PC-9 (cell line): ENCODE measurements at regions not wholly inside any gene's neighbourhood (a gene's known extent, or its start where the extent isn't known, plus 50 kb on each side); places are given as distances from the start of the nearest gene placed in this dataset.

ENCODE experiments used
- BruUV-seq: library from RNA; stranded (reverse); fragments of 400-500 nt; replicated peaks from 2 replicates; lab custom pipeline; 2021; lab: Mats Ljungman, UMichigan
- CTCF ChIA-PET: fragments of 300-600 bp; sonication (Branson Sonifier 250); formaldehyde crosslinking; loops from one replicate; lab custom pipeline; 2022; ENCODE audit warnings: antibody characterized with exemption; lab: Charles Lee
- POLR2A ChIA-PET: fragments of 300-600 bp; sonication (Branson Sonifier 250); formaldehyde crosslinking; loops from one replicate; lab custom pipeline; 2022; ENCODE audit warnings: antibody characterized with exemption; ENCODE audit not compliant: unreplicated experiment; lab: Charles Lee
- DNase-seq, 2 experiments: peaks; one replicate each; pipeline versions ENCODE4 v3.0.0 to v3.0.0-alpha.2; 2015 to 2022; ENCODE audit warnings: mixed read lengths in 1 of 2
- H2AFZ ChIP-seq: fragments of 200-600 bp; sonication (generic); 2 replicates; pipeline ENCODE4 v1.8.1; 2017; ENCODE audit warnings: antibody characterized with exemption
- H3F3A ChIP-seq: fragments of 200-600 bp; sonication (generic); 2 replicates; pipeline ENCODE4 v1.8.1; 2017; ENCODE audit warnings: antibody characterized with exemption, mild to moderate bottlenecking, low read depth; ENCODE audit not compliant: insufficient read depth
- H3K27ac ChIP-seq: fragments of 200-600 bp; sonication (generic); 2 replicates; pipeline ENCODE4 v1.6.1; 2016; ENCODE audit warnings: mixed run types
- H3K27me3 ChIP-seq: fragments of 200-600 bp; sonication (generic); 2 replicates; pipeline ENCODE4 v1.6.1; 2016; ENCODE audit warnings: low read depth, mixed run types; ENCODE audit not compliant: insufficient read depth
- H3K36me3 ChIP-seq: fragments of 200-600 bp; sonication (generic); 2 replicates; pipeline ENCODE4 v1.6.1; 2016; ENCODE audit warnings: low read depth, mixed run types
- H3K4me1 ChIP-seq: fragments of 200-600 bp; sonication (generic); replicated peaks from 2 replicates; pipeline ENCODE4 v1.6.1; 2016; ENCODE audit warnings: mixed run types; ENCODE audit not compliant: insufficient read depth
- H3K4me2 ChIP-seq: fragments of 200-600 bp; sonication (generic); 2 replicates; pipeline ENCODE4 v1.6.1; 2017; ENCODE audit warnings: mixed run types
- H3K4me3 ChIP-seq: fragments of 200-600 bp; sonication (generic); 2 replicates; pipeline ENCODE4 v1.6.1; 2016; ENCODE audit warnings: mixed run types
- H3K79me2 ChIP-seq: fragments of 200-600 bp; sonication (generic); 2 replicates; pipeline ENCODE4 v1.6.1; 2017; ENCODE audit warnings: low read depth, mixed run types
- H3K9me2 ChIP-seq: fragments of 200-600 bp; sonication (generic); 2 replicates; pipeline ENCODE4 v1.8.1; 2017; ENCODE audit warnings: mild to moderate bottlenecking; ENCODE audit not compliant: insufficient read depth
- H3K9me3 ChIP-seq: fragments of 200-600 bp; sonication (generic); 2 replicates; pipeline ENCODE4 v1.8.1; 2016; ENCODE audit warnings: low read depth; ENCODE audit not compliant: insufficient read depth
- H4K20me1 ChIP-seq: fragments of 200-600 bp; sonication (generic); 2 replicates; pipeline ENCODE4 v1.8.1; 2017; ENCODE audit not compliant: insufficient read depth
- EZH2 ChIP-seq: fragments of 200-600 bp; sonication (generic); IDR thresholded peaks from 2 replicates; pipeline ENCODE4 v1.8.0; 2017; ENCODE audit warnings: antibody characterized with exemption, low read depth
- intact Hi-C: fragments of 100-400 bp; cut with micrococcal nuclease; formaldehyde crosslinking; loops from one replicate; pipeline ENCODE4 v1.10.0; 2022; ENCODE audit not compliant: unreplicated experiment
- TF ChIP-seq, protein P1 (sequence below): fragments of 200-600 bp; sonication (generic); conservative IDR thresholded peaks from 2 replicates; pipeline ENCODE4 v1.6.1; 2017; ENCODE audit warnings: mixed run types, antibody characterized with exemption, mild to moderate bottlenecking, moderate library complexity

DNA sequence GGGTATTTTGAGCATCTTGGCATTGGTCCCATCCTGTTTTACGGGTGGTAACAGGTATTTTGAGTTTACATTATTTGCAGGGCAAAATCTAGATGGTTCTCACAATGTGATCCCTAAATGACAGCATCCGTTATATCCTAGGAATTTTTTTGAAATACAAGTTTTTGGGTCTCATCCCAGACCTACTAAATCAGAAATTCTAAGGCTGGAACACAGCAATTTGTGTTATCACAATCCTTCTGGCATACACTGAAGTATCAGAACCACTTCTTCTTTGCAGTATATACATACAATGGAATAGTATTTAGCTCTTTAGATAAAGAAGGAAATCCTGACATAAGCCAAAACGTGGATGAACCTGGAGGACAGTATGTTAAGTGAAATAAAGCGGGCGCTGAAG lies 104.1 kb upstream of the LSM6 start:
- Histone ChIP-seq H3F3A (no peaks in the 10 kb centered on the region), H4K20me1 (no peaks in the 10 kb centered on the region), H3K79me2 (no peaks in the 10 kb centered on the region), H3K9me3 (no peaks in the 10 kb centered on the region), H3K4me2 (no peak overlapping the region), H3K36me3 (no peaks in the 10 kb centered on the region), H3K27me3 (no peaks in the 10 kb centered on the region), H3K9me2 (no peaks in the 10 kb centered on the region), H2AFZ (no peak overlapping the region), H3K4me1 (no peaks in the 10 kb centered on the region), H3K4me3 (no peak overlapping the region), H3K27ac (no peak overlapping the region)
- POLR2A ChIA-PET: no interaction called here
- BruUV-seq: no TSS peak
- no peak for DNase-seq
- intact Hi-C loops: no loop called here
- TF ChIP-seq EZH2: no peak
- TF ChIP-seq, protein P1, sequence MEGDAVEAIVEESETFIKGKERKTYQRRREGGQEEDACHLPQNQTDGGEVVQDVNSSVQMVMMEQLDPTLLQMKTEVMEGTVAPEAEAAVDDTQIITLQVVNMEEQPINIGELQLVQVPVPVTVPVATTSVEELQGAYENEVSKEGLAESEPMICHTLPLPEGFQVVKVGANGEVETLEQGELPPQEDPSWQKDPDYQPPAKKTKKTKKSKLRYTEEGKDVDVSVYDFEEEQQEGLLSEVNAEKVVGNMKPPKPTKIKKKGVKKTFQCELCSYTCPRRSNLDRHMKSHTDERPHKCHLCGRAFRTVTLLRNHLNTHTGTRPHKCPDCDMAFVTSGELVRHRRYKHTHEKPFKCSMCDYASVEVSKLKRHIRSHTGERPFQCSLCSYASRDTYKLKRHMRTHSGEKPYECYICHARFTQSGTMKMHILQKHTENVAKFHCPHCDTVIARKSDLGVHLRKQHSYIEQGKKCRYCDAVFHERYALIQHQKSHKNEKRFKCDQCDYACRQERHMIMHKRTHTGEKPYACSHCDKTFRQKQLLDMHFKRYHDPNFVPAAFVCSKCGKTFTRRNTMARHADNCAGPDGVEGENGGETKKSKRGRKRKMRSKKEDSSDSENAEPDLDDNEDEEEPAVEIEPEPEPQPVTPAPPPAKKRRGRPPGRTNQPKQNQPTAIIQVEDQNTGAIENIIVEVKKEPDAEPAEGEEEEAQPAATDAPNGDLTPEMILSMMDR: no peak
- CTCF ChIA-PET: no interaction called here

DNA sequence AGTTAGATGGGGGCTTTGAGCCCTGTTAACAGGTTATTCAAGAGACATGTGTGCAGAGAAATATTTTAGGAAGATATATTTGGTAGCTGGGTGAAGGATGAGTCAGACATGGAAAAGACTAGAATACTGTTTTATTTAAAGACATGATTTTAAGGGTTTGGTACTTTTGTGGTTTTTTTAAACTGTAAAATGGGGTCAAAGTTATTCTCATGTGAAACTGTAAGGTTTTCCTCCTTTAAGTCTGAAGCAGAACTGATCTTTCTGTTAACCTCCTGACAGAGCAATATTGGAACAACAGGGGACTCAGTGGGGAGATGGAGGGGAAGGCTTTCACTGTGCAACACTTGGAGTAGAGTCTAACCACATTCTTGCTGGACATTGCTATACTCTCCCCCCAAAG lies 112.4 kb upstream of the LSM6 start:
- no peaks in the 10 kb centered on the region for H3K79me2 ChIP-seq
- no peak overlapping the region for H3K4me3 ChIP-seq
- intact Hi-C loops: no loop called here
- H3K36me3 ChIP-seq: no peaks in the 10 kb centered on the region
- no peaks in the 10 kb centered on the region for H3K9me2 ChIP-seq
- no peaks in the 10 kb centered on the region for H3F3A ChIP-seq
- BruUV-seq: no TSS peak
- no peaks in the 10 kb centered on the region for H4K20me1 ChIP-seq
- H2AFZ ChIP-seq: no peak overlapping the region
- H3K4me2 ChIP-seq: no peak overlapping the region
- no peaks in the 10 kb centered on the region for H3K27me3 ChIP-seq
- TF ChIP-seq EZH2: no peak
- TF ChIP-seq, protein P1: no peak
- no peak overlapping the region for H3K27ac ChIP-seq
- ChIA-PET CTCF (no interaction called here), POLR2A (no interaction called here)
- no peak for DNase-seq
- no peaks in the 10 kb centered on the region for H3K4me1 ChIP-seq
- no peaks in the 10 kb centered on the region for H3K9me3 ChIP-seq

DNA sequence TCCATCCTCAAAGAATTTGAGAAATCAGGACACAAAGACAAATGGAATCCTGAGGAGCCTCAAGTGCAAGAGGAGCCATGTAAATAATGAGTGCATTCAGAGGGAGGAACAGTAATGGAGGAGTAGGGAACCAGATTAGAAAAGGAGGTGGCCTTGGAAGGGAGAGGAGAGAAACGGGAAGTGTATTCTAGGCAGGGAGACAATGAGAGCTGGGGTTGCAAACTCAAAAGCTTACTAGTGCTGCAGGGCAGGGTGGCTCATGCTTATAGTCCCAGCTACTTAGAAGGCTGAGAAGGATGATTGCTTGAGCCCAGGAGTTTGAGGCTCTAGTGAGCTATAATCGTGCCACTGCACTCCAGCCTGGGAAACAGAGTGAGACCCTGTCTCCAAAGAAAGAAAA lies 113.2 kb upstream of the LSM6 start:
- no peaks in the 10 kb centered on the region for H3K79me2 ChIP-seq
- no peaks in the 10 kb centered on the region for H3K9me3 ChIP-seq
- ChIA-PET POLR2A (no interaction called here), CTCF (no interaction called here)
- no peaks in the 10 kb centered on the region for H3K9me2 ChIP-seq
- no peak for TF ChIP-seq EZH2
- TF ChIP-seq, protein P1: no peak
- no peak overlapping the region for H3K4me2 ChIP-seq
- no peak for DNase-seq
- no peak overlapping the region for H2AFZ ChIP-seq
- H3K27ac ChIP-seq: no peak overlapping the region
- no peak overlapping the region for H3K4me3 ChIP-seq
- no TSS peak for BruUV-seq
- H3F3A ChIP-seq: no peaks in the 10 kb centered on the region
- no peaks in the 10 kb centered on the region for H3K27me3 ChIP-seq
- intact Hi-C loops: loop anchor here (1.0 kb wide), 1 partner anchor 17 kb away; no protein-coding TSS in a partner anchor
- no peaks in the 10 kb centered on the region for H4K20me1 ChIP-seq
- no peaks in the 10 kb centered on the region for H3K36me3 ChIP-seq
- H3K4me1 ChIP-seq: no peaks in the 10 kb centered on the region
